K562 (cell line): ENCODE measurements at regions not wholly inside any gene's neighbourhood (a gene's known extent, or its start where the extent isn't known, plus 50 kb on each side); places are given as distances from the start of the nearest gene placed in this dataset.

ENCODE experiments used
- CTCF ChIP-seq, 3 experiments: IDR thresholded peaks in 2 of 3; conservative IDR thresholded peaks in 1 of 3; 2 replicates each; pipeline ENCODE4 v1.5.1; 2011 to 2012; ENCODE audit warnings: low read length in 3 of 3, mild to moderate bottlenecking in 3 of 3, control low read depth in 2 of 3, improper control_type of control experiment in 1 of 3, inconsistent platforms in 1 of 3, low read depth in 1 of 3, mixed read lengths in 1 of 3, moderate library complexity in 1 of 3; ENCODE audit not compliant: insufficient read depth in 2 of 3
- GATA2 ChIP-seq: sonication (generic); formaldehyde crosslinking; IDR thresholded peaks from 2 replicates; pipeline ENCODE4 v1.4.0; 2020; ENCODE audit warnings: mild to moderate bottlenecking, missing genetic modification reagents
- JUNB ChIP-seq: fragments of 450-650 bp; formaldehyde crosslinking; conservative IDR thresholded peaks from 2 replicates; pipeline ENCODE4 v1.4.0; 2020; ENCODE audit warnings: mild to moderate bottlenecking
- PATZ1 ChIP-seq: fragments of 250-450 bp; sonication (Bioruptor Pico); IDR thresholded peaks from 2 replicates; pipeline ENCODE4 v1.5.0; 2020; ENCODE audit warnings: mild to moderate bottlenecking, borderline replicate concordance
- PHB ChIP-seq: fragments of 250-450 bp; sonication (Bioruptor Pico); IDR thresholded peaks from 2 replicates; pipeline ENCODE4 v1.5.0; 2021
- POLR2AphosphoS5 ChIP-seq: IDR thresholded peaks from 2 replicates; pipeline ENCODE4 v1.6.1; 2011; ENCODE audit warnings: mild to moderate bottlenecking, low read depth, low read length, moderate library complexity; ENCODE audit not compliant: control insufficient read depth, insufficient read depth
- TEAD2 ChIP-seq: fragments of 450-650 bp; IDR thresholded peaks from 2 replicates; pipeline ENCODE4 v1.6.1; 2016; ENCODE audit warnings: missing genetic modification characterization, control low read depth, missing compliant biosample characterization

GRCh38 chr15:25950014-25950413 is 86.9 kb upstream of the ATP10A start:
- no peak for TF ChIP-seq PATZ1 (CRISPR knock-in tag)
- TF ChIP-seq JUNB (CRISPR knock-in tag), result no peak
- no peak for TF ChIP-seq GATA2 (CRISPR knock-in tag)
- no peak for TF ChIP-seq POLR2AphosphoS5
- TF ChIP-seq PHB, result no peak
- TF ChIP-seq TEAD2 (tag), result no peak
- TF ChIP-seq CTCF (IDR thresholded peaks at IDR 0.05 in 2 of 3, conservative IDR thresholded peaks at IDR 0.05 in 1 of 3; ENCODE audit: insufficient read depth in 2 of 3, low read depth in 1 of 3, low read length in 3 of 3), result no peak
